Fibroblast of the aortic adventitia (primary cell): ENCODE measurements at regions not wholly inside any gene's neighbourhood (a gene's known extent, or its start where the extent isn't known, plus 50 kb on each side); places are given as distances from the start of the nearest gene placed in this dataset.

Source experiments
- DNase-seq: peaks from one replicate; pipeline ENCODE4 v3.0.0-alpha.2; 2010; ENCODE audit warnings: low read depth
- H3K4me3 ChIP-seq: 2 replicates; pipeline ENCODE4 v1.5.1; 2011; ENCODE audit warnings: low read depth, mild to moderate bottlenecking, control low read depth, low read length, moderate library complexity
- TF ChIP-seq, protein P1 (sequence below): IDR thresholded peaks from 2 replicates; pipeline ENCODE4 v1.5.1; 2011; ENCODE audit warnings: mild to moderate bottlenecking, low read length, control low read depth, inconsistent platforms; ENCODE audit not compliant: insufficient read depth

- TF ChIP-seq, protein P1, sequence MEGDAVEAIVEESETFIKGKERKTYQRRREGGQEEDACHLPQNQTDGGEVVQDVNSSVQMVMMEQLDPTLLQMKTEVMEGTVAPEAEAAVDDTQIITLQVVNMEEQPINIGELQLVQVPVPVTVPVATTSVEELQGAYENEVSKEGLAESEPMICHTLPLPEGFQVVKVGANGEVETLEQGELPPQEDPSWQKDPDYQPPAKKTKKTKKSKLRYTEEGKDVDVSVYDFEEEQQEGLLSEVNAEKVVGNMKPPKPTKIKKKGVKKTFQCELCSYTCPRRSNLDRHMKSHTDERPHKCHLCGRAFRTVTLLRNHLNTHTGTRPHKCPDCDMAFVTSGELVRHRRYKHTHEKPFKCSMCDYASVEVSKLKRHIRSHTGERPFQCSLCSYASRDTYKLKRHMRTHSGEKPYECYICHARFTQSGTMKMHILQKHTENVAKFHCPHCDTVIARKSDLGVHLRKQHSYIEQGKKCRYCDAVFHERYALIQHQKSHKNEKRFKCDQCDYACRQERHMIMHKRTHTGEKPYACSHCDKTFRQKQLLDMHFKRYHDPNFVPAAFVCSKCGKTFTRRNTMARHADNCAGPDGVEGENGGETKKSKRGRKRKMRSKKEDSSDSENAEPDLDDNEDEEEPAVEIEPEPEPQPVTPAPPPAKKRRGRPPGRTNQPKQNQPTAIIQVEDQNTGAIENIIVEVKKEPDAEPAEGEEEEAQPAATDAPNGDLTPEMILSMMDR = no peak
Measured at GRCh38 chr5:155960177-155960576, 366.8 kb upstream of the SGCD start.

DNA sequence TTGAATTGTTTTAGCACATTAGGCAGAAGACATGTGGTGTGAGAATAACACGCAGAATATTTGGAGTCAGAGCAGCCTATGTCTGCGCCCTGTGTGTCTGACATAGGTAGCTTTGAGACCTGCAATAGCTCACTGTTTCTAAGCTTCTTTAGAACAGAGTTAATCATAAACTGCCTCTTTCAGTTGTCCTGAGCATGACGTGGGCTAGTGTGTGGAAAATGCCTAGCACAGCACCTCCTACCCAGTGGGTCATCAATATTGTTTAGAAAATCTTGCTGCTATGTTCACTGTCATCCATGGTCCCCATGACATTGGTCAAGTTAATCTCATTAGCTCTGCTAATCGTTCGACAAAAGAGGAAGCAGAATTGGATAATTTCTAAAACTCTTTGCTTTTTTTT lies 357.4 kb upstream of the SGCD start:
- TF ChIP-seq, protein P1 = no peak
- H3K4me3 ChIP-seq = no peak overlapping the region
- DNase-seq = no peak

More at GRCh38 chr5:155960177-155960576, 366.8 kb upstream of the SGCD start:
- no peak overlapping the region for H3K4me3 ChIP-seq
- no peak for DNase-seq

- TF ChIP-seq, protein P1 = no peak
- DNase-seq = no peak
- no peak overlapping the region for H3K4me3 ChIP-seq
Measured at GRCh38 chr5:155974369-155974768, 352.6 kb upstream of the SGCD start.

DNA sequence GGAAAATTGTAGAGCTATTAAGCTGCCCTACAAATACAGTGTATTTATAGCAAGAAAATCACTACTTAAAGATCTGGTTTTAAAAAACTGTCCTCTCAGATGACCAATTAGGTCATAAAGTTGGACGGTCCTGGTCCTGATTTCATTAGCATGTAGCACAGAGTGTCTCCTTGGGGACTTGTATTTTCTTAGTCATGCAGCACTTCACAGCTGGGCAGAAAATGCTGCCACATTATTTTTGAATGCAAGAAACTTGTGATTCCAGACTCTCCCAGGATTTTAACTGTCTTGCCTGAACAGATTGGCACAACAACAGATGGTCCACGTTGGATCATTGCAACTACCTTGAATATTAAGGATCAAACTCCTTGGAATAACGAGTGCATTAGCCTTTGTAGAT lies 348.1 kb upstream of the SGCD start:
- TF ChIP-seq, protein P1 = no peak
- DNase-seq = no peak
- H3K4me3 ChIP-seq = no peak overlapping the region

DNA sequence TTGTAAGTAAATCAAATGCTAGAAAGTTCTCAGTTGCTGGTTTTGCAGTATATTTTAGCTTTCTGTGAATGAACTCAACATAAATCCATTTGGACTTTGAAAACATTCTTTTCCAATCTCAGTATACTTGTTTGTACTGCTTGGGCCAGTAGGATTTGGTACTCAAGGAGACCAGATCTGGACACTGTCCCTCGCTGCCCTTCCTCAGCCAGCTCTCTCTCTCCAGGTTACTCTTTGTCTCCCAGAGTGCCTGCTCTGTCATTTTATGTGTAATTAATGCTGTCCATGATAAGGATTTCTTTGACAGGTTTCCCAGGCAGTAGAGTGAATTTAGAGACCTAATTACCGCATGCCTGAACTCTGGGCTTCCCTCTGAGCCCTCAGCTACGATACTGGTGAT lies 344.6 kb upstream of the SGCD start:
- DNase-seq = no peak
- no peak overlapping the region for H3K4me3 ChIP-seq
- TF ChIP-seq, protein P1 = no peak

DNA sequence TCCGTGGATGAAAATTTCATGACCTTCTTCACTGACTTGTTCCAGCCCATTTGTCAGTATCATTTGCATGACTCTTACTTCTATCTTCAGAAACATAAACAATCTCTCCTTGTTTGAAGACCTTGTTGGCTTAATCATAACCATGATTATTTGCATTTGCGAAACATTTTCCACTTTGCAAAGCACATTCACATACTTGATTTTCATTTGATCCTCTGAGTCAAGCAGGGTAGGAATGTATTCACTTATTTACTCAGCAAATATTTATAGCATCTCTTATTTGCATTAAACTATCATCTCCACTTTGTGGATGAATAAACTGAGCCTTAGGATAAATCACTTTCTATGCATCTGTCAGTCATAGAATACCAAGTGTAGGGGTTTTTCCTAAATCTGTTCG lies 343.0 kb upstream of the SGCD start:
- TF ChIP-seq, protein P1 = no peak
- no peak overlapping the region for H3K4me3 ChIP-seq
- no peak for DNase-seq

GRCh38 chr5:155987265-155987810 lies 339.6 kb upstream of the SGCD start:
- TF ChIP-seq, protein P1 = no peak
- no peak for DNase-seq
- no peak overlapping the region for H3K4me3 ChIP-seq
